H1 (cell line): ENCODE measurements at regions not wholly inside any gene's neighbourhood (a gene's known extent, or its start where the extent isn't known, plus 50 kb on each side); places are given as distances from the start of the nearest gene placed in this dataset.

ENCODE experiments used
- CTCF ChIA-PET: fragments of 300-600 bp; sonication (Branson Sonifier 250); formaldehyde crosslinking; loops from one replicate; lab custom pipeline; 2021; ENCODE audit not compliant: partially characterized antibody; lab: Charles Lee
- POLR2A ChIA-PET: fragments of 300-600 bp; sonication (Branson Sonifier 250); formaldehyde crosslinking; loops from one replicate; lab custom pipeline; 2021; ENCODE audit warnings: inconsistent platforms; ENCODE audit not compliant: partially characterized antibody; lab: Charles Lee
- DNase-seq, 2 experiments: peaks; one replicate each; pipeline versions ENCODE4 v3.0.0 to v3.0.0-alpha.2; 2010 to 2022; ENCODE audit warnings: low spot score in 2 of 2, low read depth in 1 of 2, mixed read lengths in 1 of 2
- FAIRE-seq: peaks from 2 replicates; lab custom pipeline; 2011; peaks lifted over from hg19 to GRCh38; lab: Jason Lieb, UNC
- H2AFZ ChIP-seq: 2 replicates; pipeline ENCODE4 v1.8.1; 2012; ENCODE audit warnings: low read length, inconsistent platforms
- H2AK5ac ChIP-seq: 2 replicates; pipeline ENCODE4 v1.6.1; 2013; ENCODE audit warnings: low read depth, low read length
- H2BK120ac ChIP-seq: replicated peaks from 2 replicates; pipeline ENCODE3; 2013; ENCODE audit warnings: low read depth, low read length, inconsistent platforms
- H2BK12ac ChIP-seq: 2 replicates; pipeline ENCODE4 v1.6.1; 2013; ENCODE audit warnings: low read depth, low read length
- H2BK15ac ChIP-seq: 2 replicates; pipeline ENCODE4 v1.6.1; 2013; ENCODE audit warnings: low read length
- H2BK20ac ChIP-seq: 2 replicates; pipeline ENCODE4 v1.6.1; 2013; ENCODE audit warnings: low read length
- H2BK5ac ChIP-seq: 2 replicates; pipeline ENCODE4 v1.6.1; 2013; ENCODE audit warnings: low read depth, low read length
- H3K14ac ChIP-seq: 2 replicates; pipeline ENCODE4 v1.6.1; 2013; ENCODE audit warnings: inconsistent platforms; ENCODE audit not compliant: insufficient read length
- H3K18ac ChIP-seq: 2 replicates; pipeline ENCODE4 v1.6.1; 2013; ENCODE audit warnings: low read length; ENCODE audit errors: extremely low read depth
- H3K23ac ChIP-seq: 2 replicates; pipeline ENCODE4 v1.6.1; 2013; ENCODE audit warnings: inconsistent platforms; ENCODE audit not compliant: insufficient read length
- H3K23me2 ChIP-seq: 2 replicates; pipeline ENCODE4 v1.6.1; 2013; ENCODE audit warnings: low read depth, low read length
- H3K27ac ChIP-seq: 2 replicates; pipeline ENCODE4 v1.6.1; 2011; ENCODE audit warnings: low read depth, low read length, inconsistent platforms
- H3K27me3 ChIP-seq, 4 experiments: replicated peaks in 1 of 4; 1 replicate in 1 of 4; 2 replicates in 3 of 4; pipeline versions ENCODE4 v1.6.1 to v1.8.1; 2011 to 2013; ENCODE audit warnings: low read length in 3 of 4, mild to moderate bottlenecking in 3 of 4, inconsistent platforms in 2 of 4, mixed read lengths in 2 of 4, moderate library complexity in 1 of 4; ENCODE audit not compliant: control insufficient read depth in 3 of 4, insufficient read depth in 3 of 4; ENCODE audit errors: extremely low read depth in 1 of 4
- H3K36me3 ChIP-seq, 4 experiments: 2 replicates each; pipeline versions ENCODE4 v1.6.1 to v1.8.1; 2011 to 2013; ENCODE audit warnings: mild to moderate bottlenecking in 4 of 4, low read length in 3 of 4, moderate library complexity in 2 of 4, control low read depth in 1 of 4, inconsistent platforms in 1 of 4; ENCODE audit not compliant: insufficient read depth in 4 of 4, control insufficient read depth in 2 of 4
- H3K4ac ChIP-seq: replicated peaks from 2 replicates; pipeline ENCODE3; 2013; ENCODE audit warnings: low read length, low read depth, mixed read lengths, inconsistent platforms; ENCODE audit not compliant: insufficient read length
- H3K4me1 ChIP-seq, 4 experiments: replicated peaks in 1 of 4; 1 replicate in 1 of 4; 2 replicates in 3 of 4; pipeline versions ENCODE4 v1.6.1 to v1.8.1; 2011 to 2013; ENCODE audit warnings: low read length in 3 of 4, inconsistent platforms in 2 of 4, mixed read lengths in 1 of 4; ENCODE audit not compliant: insufficient read depth in 4 of 4, control insufficient read depth in 3 of 4
- H3K4me2 ChIP-seq, 2 experiments: 2 replicates each; pipeline versions ENCODE4 v1.6.1 to v1.8.1; 2011 to 2013; ENCODE audit warnings: low read depth in 2 of 2, low read length in 2 of 2, control low read depth in 1 of 2, inconsistent platforms in 1 of 2, mild to moderate bottlenecking in 1 of 2; ENCODE audit not compliant: insufficient read depth in 1 of 2
- H3K4me3 ChIP-seq, 4 experiments: fragments of 200-600, 300-600 bp in 1 of 4; sonication (generic), shearing (Covaris generic), sonication (Bioruptor Twin) in 1 of 4; 2 replicates each; pipeline versions ENCODE4 v1.5.1 to v1.8.1; 2011 to 2016; ENCODE audit warnings: low read length in 4 of 4, low read depth in 3 of 4, control low read depth in 2 of 4, inconsistent platforms in 2 of 4, mild to moderate bottlenecking in 2 of 4, mixed read lengths in 1 of 4, moderate library complexity in 1 of 4; ENCODE audit not compliant: insufficient read depth in 2 of 4; ENCODE audit errors: extremely low read depth in 1 of 4
- H3K56ac ChIP-seq: replicated peaks from 2 replicates; pipeline ENCODE3; 2013; ENCODE audit warnings: low read depth, mild to moderate bottlenecking, mixed read lengths, low read length, inconsistent platforms; ENCODE audit not compliant: insufficient read length
- H3K79me1 ChIP-seq: 2 replicates; pipeline ENCODE4 v1.6.1; 2013; ENCODE audit warnings: low read depth, low read length, control low read depth
- H3K79me2 ChIP-seq, 2 experiments: 2 replicates each; pipeline versions ENCODE4 v1.6.1 to v1.8.1; 2012 to 2013; ENCODE audit warnings: low read length in 2 of 2, mild to moderate bottlenecking in 2 of 2, inconsistent platforms in 1 of 2; ENCODE audit not compliant: insufficient read depth in 2 of 2, control insufficient read depth in 1 of 2
- H3K9ac ChIP-seq, 4 experiments: replicated peaks in 1 of 4; 1 replicate in 1 of 4; 2 replicates in 3 of 4; pipeline versions ENCODE4 v1.6.1 to v1.8.1; 2011 to 2013; ENCODE audit warnings: low read depth in 3 of 4, low read length in 3 of 4, control low read depth in 2 of 4, mild to moderate bottlenecking in 2 of 4, moderate library complexity in 2 of 4, inconsistent platforms in 1 of 4; ENCODE audit errors: extremely low read depth in 1 of 4
- H3K9me3 ChIP-seq, 2 experiments: 2 replicates each; pipeline versions ENCODE4 v1.6.1 to v1.8.1; 2012 to 2013; ENCODE audit warnings: mild to moderate bottlenecking in 2 of 2, moderate library complexity in 2 of 2, control low read depth in 1 of 2, inconsistent platforms in 1 of 2, low read depth in 1 of 2, low read length in 1 of 2, mixed read lengths in 1 of 2; ENCODE audit not compliant: insufficient read depth in 2 of 2
- H4K20me1 ChIP-seq, 2 experiments: replicated peaks in 1 of 2; 2 replicates each; pipeline versions ENCODE3 to v1.8.1; 2011 to 2013; ENCODE audit warnings: inconsistent platforms in 2 of 2, low read length in 2 of 2, mild to moderate bottlenecking in 1 of 2; ENCODE audit not compliant: insufficient read depth in 2 of 2, control insufficient read depth in 1 of 2
- H4K5ac ChIP-seq: 2 replicates; pipeline ENCODE4 v1.6.1; 2013; ENCODE audit warnings: low read length, low read depth, mixed read lengths, inconsistent platforms; ENCODE audit not compliant: insufficient read length
- H4K8ac ChIP-seq: 2 replicates; pipeline ENCODE4 v1.8.0; 2013; ENCODE audit warnings: mild to moderate bottlenecking, moderate library complexity, low read length, inconsistent platforms; ENCODE audit not compliant: insufficient read depth; ENCODE audit errors: extremely low read depth
- H4K91ac ChIP-seq: replicated peaks from 2 replicates; pipeline ENCODE3; 2013; ENCODE audit warnings: low read length, mixed read lengths, inconsistent platforms; ENCODE audit not compliant: insufficient read length
- ATF2 ChIP-seq: IDR thresholded peaks from 2 replicates; pipeline ENCODE4 v1.6.1; 2012; ENCODE audit warnings: low read length, inconsistent platforms
- CTBP2 ChIP-seq: IDR thresholded peaks from 2 replicates; pipeline ENCODE4 v1.7.0; 2011; ENCODE audit warnings: borderline replicate concordance, mild to moderate bottlenecking, moderate library complexity, mixed read lengths, low read length; ENCODE audit not compliant: insufficient read depth, insufficient read length
- EP300 ChIP-seq, 2 experiments: IDR thresholded peaks; 1 replicate in 1 of 2; 2 replicates in 1 of 2; pipeline ENCODE4 v1.6.1; 2011 to 2012; ENCODE audit warnings: low read depth in 2 of 2, low read length in 2 of 2, mild to moderate bottlenecking in 2 of 2, borderline replicate concordance in 1 of 2, inconsistent platforms in 1 of 2, moderate library complexity in 1 of 2
- JUN ChIP-seq: IDR thresholded peaks from 2 replicates; pipeline ENCODE4 v1.6.1; 2011; ENCODE audit warnings: low read depth, mild to moderate bottlenecking, improper control_type of control experiment, low read length
- WGBS, 2 experiments: shearing (Covaris generic) in 1 of 2; methylation state at CpG; one replicate each; pipeline versions ENCODE4 v1.1.6 to v1.1.7; 2013 to 2015; ENCODE audit warnings: low lambda C conversion rate in 2 of 2, mixed read lengths in 2 of 2, inconsistent platforms in 1 of 2, low coverage in 1 of 2, missing lambda C conversion rate in 1 of 2; ENCODE audit not compliant: insufficient replicate concordance in 2 of 2, insufficient coverage in 1 of 2, insufficient read length in 1 of 2; ENCODE audit errors: extremely low coverage in 1 of 2, missing lambda C conversion rate in 1 of 2; 5-methylcytosine and 5-hydroxymethylcytosine counted together

DNA sequence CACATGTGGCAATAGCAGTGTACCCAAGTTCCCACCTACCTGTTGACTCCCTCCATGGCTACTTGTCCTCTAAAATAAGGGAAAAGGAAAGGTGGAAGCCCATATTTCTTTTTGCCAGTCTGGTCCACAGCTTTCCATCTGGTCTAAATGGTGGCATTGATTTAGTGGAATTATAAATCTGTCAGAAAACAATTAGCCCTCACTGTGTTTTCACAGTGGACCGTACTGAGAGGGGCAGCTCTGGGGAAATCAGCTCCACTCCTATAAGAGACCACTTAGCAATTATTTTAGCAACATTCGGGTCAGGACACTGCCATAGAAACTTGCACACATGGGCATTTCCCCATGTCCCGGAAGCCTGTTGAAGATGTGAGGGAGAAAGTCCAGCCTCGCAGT is 653.4 kb upstream of the MARCKS start:
- H2BK15ac ChIP-seq = no peak overlapping the region

More for the DNA sequence above, 653.4 kb upstream of the MARCKS start:
- no peak overlapping the region for H4K5ac ChIP-seq
- DNase-seq (no peak), FAIRE-seq (no peak)
- POLR2A ChIA-PET = no interaction called here
- H4K8ac ChIP-seq = no peak overlapping the region
- no peak overlapping the region for H2BK12ac ChIP-seq
- H3K18ac ChIP-seq = no peak overlapping the region
- H4K91ac ChIP-seq = no peak overlapping the region
- no peak overlapping the region for H2AK5ac ChIP-seq
- no peaks in the 10 kb centered on the region for H3K4me1 ChIP-seq
- no peak overlapping the region for H3K27ac ChIP-seq
- WGBS, 2 experiments = 84% methylated on average over 4 of the region's 4 CpGs; no CpG with 5 or more reads in 1 of the 2 experiments
- no peak overlapping the region for H3K14ac ChIP-seq
- no peaks in the 10 kb centered on the region for H3K36me3 ChIP-seq
- CTCF ChIA-PET = interaction anchor here (0.5 to 0.8 kb wide), 2 partner anchors 14 to 371 kb away, joined by 3 read pairs; no protein-coding TSS in a partner anchor
- H2BK20ac ChIP-seq = no peak overlapping the region
- TF ChIP-seq EP300 (IDR thresholded peaks at IDR 0.05; ENCODE audit: borderline replicate concordance in 1 of 2, low read depth in 2 of 2, low read length in 2 of 2) = no peak
- no peak for TF ChIP-seq JUN
- no peak for TF ChIP-seq ATF2
- TF ChIP-seq CTBP2 = no peak
- TF ChIP-seq, all 59 proteins: peak for 0
- Histone ChIP-seq H3K79me2 (no peaks in the 10 kb centered on the region), H2BK5ac (no peak overlapping the region), H2AFZ (no peak overlapping the region), H2BK120ac (no peak overlapping the region), H3K9ac (no peak overlapping the region), H3K4me3 (no peak overlapping the region), H3K23me2 (no peaks in the 10 kb centered on the region), H3K23ac (no peak overlapping the region), H3K79me1 (no peaks in the 10 kb centered on the region), H3K4me2 (no peak overlapping the region), H3K4ac (no peak overlapping the region), H3K56ac (no peak overlapping the region), H3K9me3 (no peaks in the 10 kb centered on the region), H4K20me1 (no peaks in the 10 kb centered on the region), H3K27me3 (no peaks in the 10 kb centered on the region)
